ENCODE measurements at regions not wholly inside any gene's neighbourhood (a gene's known extent, or its start where the extent isn't known, plus 50 kb on each side); places are given as distances from the start of the nearest gene placed in this dataset.
"Not testable (repeated sequence)": the region's sequence is repeated elsewhere in the genome, so short reads cannot be mapped to it uniquely, and the experiment has no call there.

- no peak for DNase-seq
These were observed 205.5 kb upstream of the SEMA3D start for GRCh38 chr7:85392326-85392725.

- no peak for DNase-seq
These were observed 199.6 kb upstream of the SEMA3D start for GRCh38 chr7:85386460-85386859.

GRCh38 chr7:85384392-85384791 lies 197.5 kb upstream of the SEMA3D start:
- DNase-seq, result no peak

- no peak for DNase-seq
These were observed 194.4 kb upstream of the SEMA3D start for GRCh38 chr7:85381212-85381611.

GRCh38 chr7:85376589-85376988 lies 189.7 kb upstream of the SEMA3D start:
- DNase-seq, result no peak

GRCh38 chr7:85356916-85357315 lies 170.1 kb upstream of the SEMA3D start:
- DNase-seq, result no peak

- no peak for DNase-seq
These were observed 156.6 kb upstream of the SEMA3D start for GRCh38 chr7:85343484-85343883.

- no peak for DNase-seq
These were observed 155.9 kb upstream of the SEMA3D start for GRCh38 chr7:85342781-85343180.

- no peak for DNase-seq
These were observed 155.1 kb upstream of the SEMA3D start for GRCh38 chr7:85341973-85342372.

GRCh38 chr7:85341121-85341520 lies 154.3 kb upstream of the SEMA3D start:
- no peak for DNase-seq

- DNase-seq, result no peak
These were observed 149.2 kb upstream of the SEMA3D start for GRCh38 chr7:85336086-85336485.

GRCh38 chr7:85335113-85335512 lies 148.3 kb upstream of the SEMA3D start:
- DNase-seq, result not testable (repeated sequence)

- no peak for DNase-seq
These were observed 141.7 kb upstream of the SEMA3D start for GRCh38 chr7:85328456-85328998.

- no peak for DNase-seq
These were observed 137.4 kb upstream of the SEMA3D start for GRCh38 chr7:85324145-85324799.

GRCh38 chr7:85322252-85322651 lies 135.4 kb upstream of the SEMA3D start:
- DNase-seq, result no peak

GRCh38 chr7:85320699-85321476 lies 134.0 kb upstream of the SEMA3D start:
- no peak for DNase-seq

- DNase-seq, result no peak
These were observed 129.6 kb upstream of the SEMA3D start for GRCh38 chr7:85316489-85316888.

- no peak for DNase-seq
These were observed 123.4 kb upstream of the SEMA3D start for GRCh38 chr7:85310301-85310700.

GRCh38 chr7:85306115-85306514 lies 119.3 kb upstream of the SEMA3D start:
- no peak for DNase-seq

GRCh38 chr7:85294176-85294575 lies 107.3 kb upstream of the SEMA3D start:
- DNase-seq, result no peak

GRCh38 chr7:85292908-85293576 lies 106.2 kb upstream of the SEMA3D start:
- DNase-seq, result no peak

GRCh38 chr7:85290269-85290668 lies 103.4 kb upstream of the SEMA3D start:
- no peak for DNase-seq

- no peak for DNase-seq
These were observed 102.4 kb upstream of the SEMA3D start for GRCh38 chr7:85289279-85289678.
